ENCODE measurements at regions not wholly inside any gene's neighbourhood (a gene's known extent, or its start where the extent isn't known, plus 50 kb on each side); places are given as distances from the start of the nearest gene placed in this dataset.

DNA sequence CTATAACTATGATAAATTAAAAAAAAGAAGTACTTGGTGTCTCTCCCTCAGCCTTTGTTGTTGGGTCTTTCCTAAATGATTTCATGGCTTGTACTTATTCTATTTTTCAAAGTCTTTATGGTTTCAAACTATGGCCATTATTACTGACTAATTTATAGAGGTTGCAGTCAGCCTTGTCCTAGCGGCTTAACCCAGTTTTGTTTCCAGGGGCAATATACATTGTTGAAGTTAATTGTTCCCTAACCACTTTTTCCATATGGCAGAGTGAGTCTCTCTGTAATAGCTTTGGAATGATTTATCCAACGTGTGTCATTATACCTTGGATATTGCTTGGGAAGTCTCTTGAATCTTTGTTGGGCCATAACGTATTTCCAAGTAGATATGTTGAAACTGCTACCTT, 408.8 kb downstream of the HRH4 start:
- TF ChIP-seq, protein P1, sequence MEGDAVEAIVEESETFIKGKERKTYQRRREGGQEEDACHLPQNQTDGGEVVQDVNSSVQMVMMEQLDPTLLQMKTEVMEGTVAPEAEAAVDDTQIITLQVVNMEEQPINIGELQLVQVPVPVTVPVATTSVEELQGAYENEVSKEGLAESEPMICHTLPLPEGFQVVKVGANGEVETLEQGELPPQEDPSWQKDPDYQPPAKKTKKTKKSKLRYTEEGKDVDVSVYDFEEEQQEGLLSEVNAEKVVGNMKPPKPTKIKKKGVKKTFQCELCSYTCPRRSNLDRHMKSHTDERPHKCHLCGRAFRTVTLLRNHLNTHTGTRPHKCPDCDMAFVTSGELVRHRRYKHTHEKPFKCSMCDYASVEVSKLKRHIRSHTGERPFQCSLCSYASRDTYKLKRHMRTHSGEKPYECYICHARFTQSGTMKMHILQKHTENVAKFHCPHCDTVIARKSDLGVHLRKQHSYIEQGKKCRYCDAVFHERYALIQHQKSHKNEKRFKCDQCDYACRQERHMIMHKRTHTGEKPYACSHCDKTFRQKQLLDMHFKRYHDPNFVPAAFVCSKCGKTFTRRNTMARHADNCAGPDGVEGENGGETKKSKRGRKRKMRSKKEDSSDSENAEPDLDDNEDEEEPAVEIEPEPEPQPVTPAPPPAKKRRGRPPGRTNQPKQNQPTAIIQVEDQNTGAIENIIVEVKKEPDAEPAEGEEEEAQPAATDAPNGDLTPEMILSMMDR (IDR thresholded peaks at IDR 0.05; ENCODE audit: insufficient read depth, low read depth, low read length), result no peak
- H3K4me3 ChIP-seq (ENCODE audit: low read depth, low read length), result no peak overlapping the region
- no peak for DNase-seq (ENCODE audit: low read depth)

DNA sequence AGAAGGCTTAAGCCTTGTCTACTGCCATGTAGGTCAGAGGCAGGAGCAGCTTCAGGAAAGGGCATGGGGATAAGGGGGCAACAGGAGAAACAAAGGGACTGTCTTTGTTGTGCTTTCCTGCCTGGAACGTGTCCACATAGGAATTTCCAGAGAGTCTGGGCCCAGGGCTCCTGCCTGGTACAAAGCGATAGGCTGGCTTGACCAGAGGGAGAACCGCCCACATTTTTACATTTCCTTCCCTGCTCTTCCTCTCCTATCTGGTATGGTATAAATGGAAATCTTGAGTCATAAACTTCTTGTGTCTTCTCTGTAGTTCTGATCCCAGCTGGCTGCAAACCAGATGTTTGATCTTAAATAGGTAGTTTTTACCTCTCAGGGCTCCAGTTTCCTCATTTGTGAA, 414.8 kb downstream of the HRH4 start:
- no peak for DNase-seq (ENCODE audit: low read depth)
- TF ChIP-seq, protein P1 (IDR thresholded peaks at IDR 0.05; ENCODE audit: insufficient read depth, low read depth, low read length), result no peak
- H3K4me3 ChIP-seq (ENCODE audit: low read depth, low read length), result no peak overlapping the region

DNA sequence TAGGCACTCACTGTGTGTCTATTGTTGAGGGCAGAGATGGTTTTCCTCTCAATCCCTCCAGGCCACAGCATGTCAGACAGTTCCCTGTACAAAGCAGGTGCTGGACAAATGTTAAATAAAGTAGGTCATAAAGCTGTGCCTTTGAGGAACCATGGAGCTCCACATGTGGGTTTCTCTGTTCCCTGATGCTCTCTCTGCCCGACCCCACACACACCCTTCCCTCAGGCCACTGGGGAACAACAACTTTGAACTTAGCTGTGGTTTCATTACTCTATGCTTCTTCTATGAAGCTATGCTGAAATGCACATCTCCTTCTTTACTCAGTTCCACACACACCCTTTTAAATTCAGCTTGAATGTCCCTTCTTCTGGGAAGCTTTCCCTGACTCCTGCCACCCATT, 415.3 kb downstream of the HRH4 start:
- TF ChIP-seq, protein P1 (IDR thresholded peaks at IDR 0.05; ENCODE audit: insufficient read depth, low read depth, low read length), result no peak
- no peak overlapping the region for H3K4me3 ChIP-seq (ENCODE audit: low read depth, low read length)
- no peak for DNase-seq (ENCODE audit: low read depth)

DNA sequence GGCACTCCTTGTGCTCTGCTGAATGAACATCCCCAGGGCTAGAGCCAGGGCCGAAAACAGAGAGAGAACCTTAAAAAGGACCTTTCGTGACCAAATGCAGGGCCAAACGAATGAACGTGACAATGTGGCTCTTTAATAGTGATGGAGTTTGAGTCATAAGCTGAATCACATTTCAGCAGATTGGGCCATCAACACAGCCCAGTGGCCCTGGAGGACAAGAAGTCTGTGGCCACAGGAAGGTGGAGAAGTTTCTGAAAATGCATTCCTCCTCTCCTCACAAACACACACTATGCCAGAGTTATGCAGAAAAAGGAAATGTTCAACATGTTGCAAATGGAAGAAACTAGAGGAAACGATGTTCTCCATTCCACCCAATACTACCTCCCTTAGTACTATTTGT, 415.8 kb downstream of the HRH4 start:
- TF ChIP-seq, protein P1 (IDR thresholded peaks at IDR 0.05; ENCODE audit: insufficient read depth, low read depth, low read length), result no peak
- H3K4me3 ChIP-seq (ENCODE audit: low read depth, low read length), result no peak overlapping the region
- DNase-seq (ENCODE audit: low read depth), result no peak

DNA sequence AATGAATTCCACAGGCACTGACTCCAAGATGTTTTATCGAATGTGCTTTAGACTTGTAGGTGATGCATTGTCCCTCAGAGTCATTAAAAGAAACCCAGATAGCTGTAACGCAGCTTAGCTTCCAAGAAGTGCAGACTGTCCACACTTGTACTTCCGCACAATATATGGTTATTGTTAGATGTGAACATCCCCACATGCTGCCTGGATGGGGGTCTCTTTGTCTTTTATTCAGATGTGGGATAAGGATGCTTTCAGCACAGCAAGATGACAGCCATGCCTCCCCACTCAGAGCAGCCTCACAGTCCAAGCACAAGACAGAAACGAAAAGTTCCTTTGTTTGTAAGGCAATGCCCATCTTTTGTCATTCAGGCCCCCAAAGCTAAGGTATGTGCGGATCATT, 416.6 kb downstream of the HRH4 start:
- H3K4me3 ChIP-seq (ENCODE audit: low read depth, low read length), result no peak overlapping the region
- TF ChIP-seq, protein P1 (IDR thresholded peaks at IDR 0.05; ENCODE audit: insufficient read depth, low read depth, low read length), result no peak
- DNase-seq (ENCODE audit: low read depth), result no peak

DNA sequence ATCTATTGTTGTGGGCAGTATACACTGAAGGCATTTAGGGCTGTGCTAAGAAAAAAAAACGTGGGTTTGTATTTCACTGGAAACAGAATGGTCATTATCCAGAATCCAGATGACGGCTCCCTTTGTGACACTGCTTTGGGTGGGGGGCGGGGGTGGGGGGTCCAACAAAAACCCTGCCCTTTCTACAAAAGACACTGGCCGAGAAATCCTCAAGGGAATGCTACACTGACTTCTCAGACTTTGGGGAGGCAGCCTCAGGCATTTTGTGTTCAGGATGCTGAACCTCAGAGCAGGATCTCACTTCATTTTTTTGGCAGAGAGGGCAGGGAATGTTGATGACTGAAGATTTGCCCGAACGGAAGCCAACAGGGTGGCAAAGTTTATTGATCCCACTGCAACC, 417.1 kb downstream of the HRH4 start:
- no peak for DNase-seq (ENCODE audit: low read depth)
- TF ChIP-seq, protein P1 (IDR thresholded peaks at IDR 0.05; ENCODE audit: insufficient read depth, low read depth, low read length), result no peak
- no peak overlapping the region for H3K4me3 ChIP-seq (ENCODE audit: low read depth, low read length)

DNA sequence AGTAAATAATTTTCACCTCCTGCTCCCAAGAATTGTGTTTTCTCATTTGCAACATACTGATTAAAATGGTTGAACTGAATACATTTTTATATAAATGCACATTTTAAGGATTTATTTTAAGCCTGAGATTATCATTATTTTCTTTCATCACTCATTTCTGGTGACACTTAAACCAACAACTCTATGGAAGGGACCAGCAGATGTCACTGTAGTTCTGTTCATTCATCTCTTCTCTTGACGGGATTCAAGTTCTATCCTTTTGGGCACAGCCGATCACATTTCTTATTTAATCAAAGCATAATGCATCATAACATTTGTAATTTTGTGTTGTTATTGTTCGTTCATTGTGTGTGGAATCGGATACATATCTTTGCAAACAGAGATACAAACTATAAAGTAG, 417.9 kb downstream of the HRH4 start:
- peak; percentile 67 for DNase-seq (ENCODE audit: low read depth)
- H3K4me3 ChIP-seq (ENCODE audit: low read depth, low read length), result no peak overlapping the region
- TF ChIP-seq, protein P1 (IDR thresholded peaks at IDR 0.05; ENCODE audit: insufficient read depth, low read depth, low read length), result peak; percentile 61

Measured in fibroblast of villous mesenchyme (primary cell).